ENCODE measurements at regions not wholly inside any gene's neighbourhood (a gene's known extent, or its start where the extent isn't known, plus 50 kb on each side); places are given as distances from the start of the nearest gene placed in this dataset.
"Not testable (repeated sequence)": the region's sequence is repeated elsewhere in the genome, so short reads cannot be mapped to it uniquely, and the experiment has no call there.

- DNase-seq, result no peak
Measured at GRCh38 chr1:14415396-14415795, 183.1 kb upstream of the KAZN start.

- DNase-seq, result not testable (repeated sequence)
Measured at GRCh38 chr1:14419778-14420218, 178.7 kb upstream of the KAZN start.

- no peak for DNase-seq
Measured at GRCh38 chr1:14420686-14421085, 177.8 kb upstream of the KAZN start.

- DNase-seq, result no peak
Measured at GRCh38 chr1:14421295-14421976, 177.0 kb upstream of the KAZN start.

GRCh38 chr1:14421977-14422609 lies 176.4 kb upstream of the KAZN start:
- DNase-seq, result no peak

- DNase-seq, result no peak
Measured at GRCh38 chr1:14424325-14425002, 174.0 kb upstream of the KAZN start.

GRCh38 chr1:14426854-14427253 lies 171.6 kb upstream of the KAZN start:
- no peak for DNase-seq

- DNase-seq, result no peak
Measured at GRCh38 chr1:14429577-14429976, 168.9 kb upstream of the KAZN start.

GRCh38 chr1:14432728-14433127 lies 165.8 kb upstream of the KAZN start:
- DNase-seq, result not testable (repeated sequence)

- no peak for DNase-seq
Measured at GRCh38 chr1:14435368-14436023, 163.0 kb upstream of the KAZN start.

- DNase-seq, result no peak
Measured at GRCh38 chr1:14437417-14437918, 161.0 kb upstream of the KAZN start.

- DNase-seq, result no peak
Measured at GRCh38 chr1:14438127-14438769, 160.2 kb upstream of the KAZN start.

- DNase-seq, result no peak
Measured at GRCh38 chr1:14439015-14439414, 159.5 kb upstream of the KAZN start.

- DNase-seq, result no peak
Measured at GRCh38 chr1:14440166-14440565, 158.3 kb upstream of the KAZN start.

GRCh38 chr1:14440731-14441130 lies 157.8 kb upstream of the KAZN start:
- no peak for DNase-seq

GRCh38 chr1:14441302-14441741 lies 157.2 kb upstream of the KAZN start:
- DNase-seq, result no peak

GRCh38 chr1:14442669-14443068 lies 155.8 kb upstream of the KAZN start:
- DNase-seq, result no peak

- DNase-seq, result no peak
Measured at GRCh38 chr1:14443164-14443787, 155.2 kb upstream of the KAZN start.

- no peak for DNase-seq
Measured at GRCh38 chr1:14451217-14451616, 147.3 kb upstream of the KAZN start.

- no peak for DNase-seq
Measured at GRCh38 chr1:14452551-14452950, 145.9 kb upstream of the KAZN start.

- no peak for DNase-seq
Measured at GRCh38 chr1:14460173-14460572, 138.3 kb upstream of the KAZN start.

- DNase-seq, result no peak
Measured at GRCh38 chr1:14462851-14463250, 135.6 kb upstream of the KAZN start.

Measured in activated T-cell treated with anti-CD3 and anti-CD28 coated beads, Interleukin-2, amount 50 U/mL, for 48 hours (primary cell).